ENCODE measurements at regions not wholly inside any gene's neighbourhood (a gene's known extent, or its start where the extent isn't known, plus 50 kb on each side); places are given as distances from the start of the nearest gene placed in this dataset.

GRCh38 chr7:23955600-23956149 lies 245.7 kb downstream of the STK31 start:
- H4K91ac ChIP-seq (ENCODE audit: low read depth, low read length), result no peak overlapping the region

GRCh38 chr7:23956772-23957576 lies 247.0 kb downstream of the STK31 start:
- H3K9me3 ChIP-seq (ENCODE audit: insufficient read depth, low read depth, low read length), result no peaks in the 10 kb centered on the region
- H4K8ac ChIP-seq (ENCODE audit: low read depth, low read length), result no peak overlapping the region
- H3K18ac ChIP-seq (ENCODE audit: low read length), result no peak overlapping the region
- H3K4me2 ChIP-seq (ENCODE audit: low read length), result peak overlapping the region; percentile 22
- no peak overlapping the region for H3K27ac ChIP-seq (ENCODE audit: low read depth, low read length)
- no peak overlapping the region for H4K91ac ChIP-seq (ENCODE audit: low read depth, low read length)
- no peak overlapping the region for H2AK5ac ChIP-seq (ENCODE audit: low read length)
- no peak overlapping the region for H4K12ac ChIP-seq (ENCODE audit: low read depth, low read length)
- no peak overlapping the region for H2BK5ac ChIP-seq (ENCODE audit: low read depth, low read length, poor library complexity)
- H3K9ac ChIP-seq (ENCODE audit: low read length), result no peak overlapping the region
- no peak overlapping the region for H3K23ac ChIP-seq (ENCODE audit: low read length)
- no CpG with 5 or more reads among the region's 10 CpGs for WGBS (ENCODE audit: extremely low coverage, insufficient coverage, insufficient read length)
- no peaks in the 10 kb centered on the region for H3K79me2 ChIP-seq (ENCODE audit: control insufficient read depth, insufficient read depth, low read length, poor library complexity)
- DNase-seq, result no peak
- no peaks in the 10 kb centered on the region for H3K79me1 ChIP-seq (ENCODE audit: low read length)
- H3K4me3 ChIP-seq (ENCODE audit: low read depth, low read length), result no peak overlapping the region
- H3K36me3 ChIP-seq (ENCODE audit: control insufficient read depth in 1 of 2, insufficient read depth in 2 of 2, low read length in 2 of 2), result no peaks in the 10 kb centered on the region
- H3K4me1 ChIP-seq (ENCODE audit: control insufficient read depth in 1 of 2, insufficient read depth in 2 of 2, low read length in 2 of 2), result peaks cover 3 to 5% of the 10 kb centered on the region in 2 experiments
- H3K14ac ChIP-seq (ENCODE audit: low read length), result no peak overlapping the region
- H3K4ac ChIP-seq (ENCODE audit: low read depth, low read length), result no peak overlapping the region
- no peak overlapping the region for H2BK12ac ChIP-seq (ENCODE audit: low read length)
- no peak overlapping the region for H2BK120ac ChIP-seq (ENCODE audit: insufficient read depth, low read length, poor library complexity)
- no peaks in the 10 kb centered on the region for H3K27me3 ChIP-seq (ENCODE audit: insufficient read depth, low read length)
- no peak overlapping the region for H2AFZ ChIP-seq (ENCODE audit: insufficient read depth, low read length, poor library complexity)

More at GRCh38 chr7:23955600-23956149, 245.7 kb downstream of the STK31 start:
- Histone ChIP-seq H2BK120ac (ENCODE audit: insufficient read depth, low read length, poor library complexity) (no peak overlapping the region), H3K4me2 (ENCODE audit: low read length) (no peak overlapping the region), H4K12ac (ENCODE audit: low read depth, low read length) (no peak overlapping the region), H3K9me3 (ENCODE audit: insufficient read depth, low read depth, low read length) (no peaks in the 10 kb centered on the region), H3K79me1 (ENCODE audit: low read length) (no peaks in the 10 kb centered on the region), H3K79me2 (ENCODE audit: control insufficient read depth, insufficient read depth, low read length, poor library complexity) (no peaks in the 10 kb centered on the region), H3K36me3 (ENCODE audit: control insufficient read depth in 1 of 2, insufficient read depth in 2 of 2, low read length in 2 of 2) (no peaks in the 10 kb centered on the region), H2BK5ac (ENCODE audit: low read depth, low read length, poor library complexity) (no peak overlapping the region), H3K4me3 (ENCODE audit: low read depth, low read length) (no peak overlapping the region), H3K23ac (ENCODE audit: low read length) (no peak overlapping the region), H2BK12ac (ENCODE audit: low read length) (no peak overlapping the region), H3K4me1 (ENCODE audit: control insufficient read depth in 1 of 2, insufficient read depth in 2 of 2, low read length in 2 of 2) (peaks cover 3 to 5% of the 10 kb centered on the region in 2 experiments), H2AFZ (ENCODE audit: insufficient read depth, low read length, poor library complexity) (no peak overlapping the region), H4K8ac (ENCODE audit: low read depth, low read length) (no peak overlapping the region), H3K27ac (ENCODE audit: low read depth, low read length) (no peak overlapping the region), H3K18ac (ENCODE audit: low read length) (no peak overlapping the region), H3K9ac (ENCODE audit: low read length) (no peak overlapping the region), H3K14ac (ENCODE audit: low read length) (no peak overlapping the region), H2AK5ac (ENCODE audit: low read length) (no peak overlapping the region), H3K27me3 (ENCODE audit: insufficient read depth, low read length) (no peaks in the 10 kb centered on the region), H3K4ac (ENCODE audit: low read depth, low read length) (no peak overlapping the region)
- no CpG with 5 or more reads among the region's 4 CpGs for WGBS (ENCODE audit: extremely low coverage, insufficient coverage, insufficient read length)
- no peak for DNase-seq

DNA sequence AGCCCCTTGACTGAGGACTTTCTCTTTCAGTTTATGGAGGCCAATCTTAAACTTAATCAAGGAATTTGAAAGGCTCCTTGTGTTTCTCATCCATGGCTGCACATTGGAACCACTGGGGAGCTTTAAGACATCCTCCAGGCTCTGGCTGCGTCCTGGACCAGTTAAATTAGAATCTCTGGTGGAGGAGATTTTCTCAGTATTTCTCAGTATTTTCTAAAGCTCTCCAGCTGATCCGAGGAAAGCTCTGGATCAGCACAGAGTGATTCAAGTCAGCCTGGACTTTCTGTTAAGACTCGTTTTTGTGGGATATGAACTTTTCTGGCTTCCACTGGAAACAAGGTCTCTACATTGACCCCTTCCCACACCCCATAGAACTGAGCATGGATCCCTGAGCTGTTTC lies 249.8 kb downstream of the STK31 start:
- no CpG with 5 or more reads among the region's 3 CpGs for WGBS (ENCODE audit: extremely low coverage, insufficient coverage, insufficient read length)

GRCh38 chr7:23960361-23960760 lies 250.3 kb downstream of the STK31 start:
- Histone ChIP-seq H4K12ac (ENCODE audit: low read depth, low read length) (no peak overlapping the region), H2AK5ac (ENCODE audit: low read length) (no peak overlapping the region), H3K4ac (ENCODE audit: low read depth, low read length) (no peak overlapping the region), H3K4me1 (ENCODE audit: control insufficient read depth in 1 of 2, insufficient read depth in 2 of 2, low read length in 2 of 2) (peaks cover 3 to 5% of the 10 kb centered on the region in 2 experiments), H3K14ac (ENCODE audit: low read length) (no peak overlapping the region), H3K27me3 (ENCODE audit: insufficient read depth, low read length) (no peaks in the 10 kb centered on the region), H4K8ac (ENCODE audit: low read depth, low read length) (no peak overlapping the region), H3K27ac (ENCODE audit: low read depth, low read length) (no peak overlapping the region), H2BK120ac (ENCODE audit: insufficient read depth, low read length, poor library complexity) (no peak overlapping the region), H3K79me1 (ENCODE audit: low read length) (no peaks in the 10 kb centered on the region), H4K91ac (ENCODE audit: low read depth, low read length) (no peak overlapping the region), H3K18ac (ENCODE audit: low read length) (no peak overlapping the region), H2BK12ac (ENCODE audit: low read length) (no peak overlapping the region), H3K23ac (ENCODE audit: low read length) (no peak overlapping the region), H2BK5ac (ENCODE audit: low read depth, low read length, poor library complexity) (no peak overlapping the region), H3K9me3 (ENCODE audit: insufficient read depth, low read depth, low read length) (no peaks in the 10 kb centered on the region), H3K36me3 (ENCODE audit: control insufficient read depth in 1 of 2, insufficient read depth in 2 of 2, low read length in 2 of 2) (no peaks in the 10 kb centered on the region), H2AFZ (ENCODE audit: insufficient read depth, low read length, poor library complexity) (no peak overlapping the region), H3K4me3 (ENCODE audit: low read depth, low read length) (no peak overlapping the region), H3K9ac (ENCODE audit: low read length) (no peak overlapping the region), H3K4me2 (ENCODE audit: low read length) (no peak overlapping the region), H3K79me2 (ENCODE audit: control insufficient read depth, insufficient read depth, low read length, poor library complexity) (no peaks in the 10 kb centered on the region)
- WGBS (ENCODE audit: extremely low coverage, insufficient coverage, insufficient read length), result no CpG with 5 or more reads among the region's 2 CpGs
- DNase-seq, result no peak

More for the DNA sequence above, 249.8 kb downstream of the STK31 start:
- H2BK12ac ChIP-seq (ENCODE audit: low read length), result no peak overlapping the region
- no peaks in the 10 kb centered on the region for H3K79me1 ChIP-seq (ENCODE audit: low read length)
- no peak overlapping the region for H3K4ac ChIP-seq (ENCODE audit: low read depth, low read length)
- H2BK5ac ChIP-seq (ENCODE audit: low read depth, low read length, poor library complexity), result no peak overlapping the region
- H3K4me3 ChIP-seq (ENCODE audit: low read depth, low read length), result no peak overlapping the region
- DNase-seq, result no peak
- no peak overlapping the region for H2AFZ ChIP-seq (ENCODE audit: insufficient read depth, low read length, poor library complexity)
- no peak overlapping the region for H3K4me2 ChIP-seq (ENCODE audit: low read length)
- no peaks in the 10 kb centered on the region for H3K36me3 ChIP-seq (ENCODE audit: control insufficient read depth in 1 of 2, insufficient read depth in 2 of 2, low read length in 2 of 2)
- H3K14ac ChIP-seq (ENCODE audit: low read length), result no peak overlapping the region
- no peaks in the 10 kb centered on the region for H3K79me2 ChIP-seq (ENCODE audit: control insufficient read depth, insufficient read depth, low read length, poor library complexity)
- no peak overlapping the region for H2BK120ac ChIP-seq (ENCODE audit: insufficient read depth, low read length, poor library complexity)
- H3K27me3 ChIP-seq (ENCODE audit: insufficient read depth, low read length), result no peaks in the 10 kb centered on the region
- peaks cover 3 to 5% of the 10 kb centered on the region in 2 experiments for H3K4me1 ChIP-seq (ENCODE audit: control insufficient read depth in 1 of 2, insufficient read depth in 2 of 2, low read length in 2 of 2)
- no peak overlapping the region for H3K9ac ChIP-seq (ENCODE audit: low read length)
- H3K23ac ChIP-seq (ENCODE audit: low read length), result no peak overlapping the region
- H3K27ac ChIP-seq (ENCODE audit: low read depth, low read length), result no peak overlapping the region
- H2AK5ac ChIP-seq (ENCODE audit: low read length), result no peak overlapping the region
- no peak overlapping the region for H3K18ac ChIP-seq (ENCODE audit: low read length)
- no peak overlapping the region for H4K8ac ChIP-seq (ENCODE audit: low read depth, low read length)
- H4K12ac ChIP-seq (ENCODE audit: low read depth, low read length), result no peak overlapping the region
- H3K9me3 ChIP-seq (ENCODE audit: insufficient read depth, low read depth, low read length), result no peaks in the 10 kb centered on the region
- H4K91ac ChIP-seq (ENCODE audit: low read depth, low read length), result no peak overlapping the region
